Kidney tubule cell (primary cell): ENCODE measurements at regions not wholly inside any gene's neighbourhood (a gene's known extent, or its start where the extent isn't known, plus 50 kb on each side); places are given as distances from the start of the nearest gene placed in this dataset.

Experiments
- DNase-seq: peaks from one replicate; pipeline ENCODE4 v3.0.0-alpha.2; 2018; ENCODE audit warnings: low spot score

DNA sequence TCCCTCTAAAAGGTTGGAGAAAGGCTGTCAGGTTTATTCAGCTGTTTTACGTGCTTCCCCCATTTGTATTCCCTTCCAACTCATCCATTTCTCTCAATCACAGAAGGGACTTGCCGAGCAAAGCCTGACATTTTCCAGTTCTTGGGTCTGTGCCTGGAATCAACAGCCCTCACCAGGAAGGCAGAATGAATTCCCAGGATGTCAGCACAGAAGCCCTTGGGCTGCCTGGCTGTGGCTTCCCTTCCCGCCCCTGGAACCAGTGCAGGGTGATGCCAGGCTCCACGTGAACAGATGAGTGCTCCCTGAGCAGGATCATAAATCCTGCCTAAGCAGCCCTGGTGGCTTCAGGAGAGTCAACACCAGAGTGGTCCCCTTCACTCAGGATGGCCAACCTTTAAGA lies 86.1 kb upstream of the CD83 start:
- peak; percentile 43 for DNase-seq

- DNase-seq: peak; percentile 98
Measured at GRCh38 chr6:14035071-14035847, 82.3 kb upstream of the CD83 start.

DNA sequence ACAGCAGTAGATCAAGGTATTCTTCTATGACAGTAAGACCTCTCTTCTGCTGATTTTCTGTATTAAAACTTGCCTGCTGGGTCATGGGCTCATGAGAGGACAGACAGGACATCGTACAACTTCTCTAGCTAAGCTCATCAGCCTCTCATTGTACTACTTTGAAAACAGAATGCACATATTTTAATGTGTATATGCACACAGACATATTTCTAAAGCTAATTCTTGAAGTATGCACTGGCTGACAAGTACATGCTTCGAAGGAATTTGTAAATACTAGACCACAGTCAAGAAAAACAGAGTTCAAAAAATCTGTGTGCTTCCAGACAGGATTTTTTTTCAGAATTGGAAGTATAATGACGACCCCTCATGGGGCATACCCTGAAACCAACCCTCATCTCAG lies 81.7 kb upstream of the CD83 start:
- DNase-seq: no peak

DNA sequence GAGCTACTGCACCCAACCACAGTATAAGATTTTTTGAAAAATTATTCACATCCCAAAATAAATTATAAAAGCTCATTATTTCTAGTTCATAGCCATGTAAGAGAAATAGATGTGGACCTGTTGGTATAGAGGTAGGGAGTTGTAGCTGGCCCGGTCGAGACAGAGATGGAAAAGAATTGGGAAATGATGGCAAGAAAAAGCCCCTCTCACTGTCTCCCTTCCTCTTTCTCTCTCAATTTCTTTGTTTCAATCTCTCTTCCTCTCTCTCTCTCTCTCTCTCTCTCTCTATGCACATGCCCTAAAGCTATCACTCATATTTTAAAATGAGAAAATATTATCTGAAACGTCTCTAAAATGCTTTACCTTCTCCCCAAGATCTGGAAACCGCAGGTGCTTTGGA lies 80.7 kb upstream of the CD83 start:
- DNase-seq: no peak

GRCh38 chr6:14037402-14038277 lies 79.9 kb upstream of the CD83 start:
- peak; percentile 35 for DNase-seq

DNA sequence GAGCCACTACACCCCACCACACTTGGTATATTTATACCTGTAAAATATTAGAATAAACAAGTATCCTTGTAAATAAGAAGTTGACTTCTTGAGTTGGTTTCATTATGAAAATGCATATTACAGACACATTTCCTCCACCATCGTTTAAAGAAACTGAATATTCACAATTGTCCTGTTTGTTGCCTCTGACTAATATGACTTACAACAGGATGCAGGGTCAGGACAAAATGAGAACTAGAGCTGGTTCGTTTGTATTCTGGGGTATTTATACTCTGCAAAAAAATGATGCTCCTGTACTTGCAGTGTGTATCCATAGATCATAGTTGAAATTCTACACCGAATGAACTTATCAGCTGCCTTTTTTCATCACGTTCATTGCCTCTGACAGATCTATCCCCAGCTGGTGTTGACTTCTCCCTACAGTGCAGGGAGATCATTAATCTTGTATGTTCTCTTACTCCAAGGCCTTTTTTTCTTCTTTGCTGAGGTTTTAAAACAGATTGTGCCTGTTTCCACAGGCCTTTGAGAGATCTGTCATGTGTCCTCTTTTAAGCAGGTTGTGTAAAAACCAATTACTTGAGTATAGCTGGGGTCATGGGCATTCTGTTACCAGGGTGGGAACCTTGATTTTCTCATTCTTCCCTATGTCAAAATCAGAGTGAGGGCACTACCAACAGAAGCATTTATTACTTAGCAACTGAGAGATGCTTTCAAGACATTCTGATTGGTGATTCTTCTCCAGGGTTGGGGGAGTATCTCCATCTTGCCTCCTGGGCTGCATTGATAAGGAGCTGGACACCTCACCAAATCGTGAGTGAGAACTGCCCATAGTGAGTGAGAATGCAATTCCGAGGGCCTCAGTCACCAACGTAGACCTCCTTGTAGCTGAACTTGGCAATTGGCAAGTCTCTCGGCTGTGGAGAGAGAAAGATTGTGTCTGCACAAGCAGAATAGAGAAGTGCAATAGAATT lies 78.8 kb upstream of the CD83 start:
- DNase-seq: no peak

GRCh38 chr6:14040042-14040441 lies 77.5 kb upstream of the CD83 start:
- DNase-seq: no peak

GRCh38 chr6:14046476-14047068 lies 71.0 kb upstream of the CD83 start:
- DNase-seq: peak; percentile 74

- DNase-seq: no peak
Measured at GRCh38 chr6:14047151-14047740, 70.3 kb upstream of the CD83 start.

DNA sequence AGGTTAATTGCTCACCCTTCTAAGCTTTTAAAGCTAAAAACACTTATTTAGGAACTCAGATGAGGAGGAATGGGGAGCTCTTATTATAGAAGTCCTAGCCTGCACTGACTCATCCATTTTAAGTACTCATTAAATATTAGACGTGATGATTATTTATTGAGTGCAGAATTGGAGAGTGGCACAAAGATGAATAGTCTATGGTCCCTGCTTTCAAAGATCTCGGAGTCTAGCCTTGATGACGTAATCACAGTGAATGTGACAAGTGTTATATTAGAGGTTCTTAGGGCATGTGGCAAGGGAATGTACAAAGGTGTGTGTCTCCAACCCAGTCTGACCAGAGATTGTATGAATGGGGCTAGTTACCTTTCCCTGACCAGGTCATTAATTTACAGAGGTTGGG lies 68.7 kb upstream of the CD83 start:
- DNase-seq: no peak

GRCh38 chr6:14051355-14051754 lies 66.2 kb upstream of the CD83 start:
- no peak for DNase-seq

GRCh38 chr6:14053811-14054210 lies 63.8 kb upstream of the CD83 start:
- peak; percentile 42 for DNase-seq

GRCh38 chr6:14055541-14055940 lies 62.0 kb upstream of the CD83 start:
- no peak for DNase-seq

- no peak for DNase-seq
Measured at GRCh38 chr6:14058029-14058695, 59.4 kb upstream of the CD83 start.

DNA sequence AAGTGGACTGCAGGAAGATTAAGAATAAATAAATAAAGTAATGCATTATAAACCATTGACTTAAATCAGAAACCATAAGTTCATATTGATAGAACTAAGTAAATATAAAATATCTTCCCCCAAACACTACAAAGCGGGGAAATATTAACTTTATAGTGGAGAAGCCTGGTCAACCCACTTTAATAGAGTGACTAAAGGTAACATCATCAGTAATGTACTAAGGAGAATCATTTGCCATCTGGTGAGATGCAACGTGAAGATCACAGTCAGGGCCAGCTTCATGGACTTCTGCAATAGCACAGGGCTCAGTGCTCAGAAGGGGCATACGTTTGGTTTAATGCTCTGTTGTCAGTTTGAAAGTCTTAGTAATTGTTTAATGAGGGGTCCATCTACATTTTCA lies 58.8 kb upstream of the CD83 start:
- no peak for DNase-seq

GRCh38 chr6:14059791-14060436 lies 57.7 kb upstream of the CD83 start:
- peak; percentile 93 for DNase-seq

GRCh38 chr6:14060971-14061370 lies 56.6 kb upstream of the CD83 start:
- DNase-seq: peak; percentile 33

GRCh38 chr6:14061643-14062042 lies 55.9 kb upstream of the CD83 start:
- no peak for DNase-seq

GRCh38 chr6:14062345-14063029 lies 55.1 kb upstream of the CD83 start:
- no peak for DNase-seq

- no peak for DNase-seq
Measured at GRCh38 chr6:14063756-14064155, 53.8 kb upstream of the CD83 start.
